LNCaP clone FGC (cell line): ENCODE measurements at regions not wholly inside any gene's neighbourhood (a gene's known extent, or its start where the extent isn't known, plus 50 kb on each side); places are given as distances from the start of the nearest gene placed in this dataset.
A peak's percentile ranks its signal among the peaks of the same experiment; 100 is the strongest.

Experiments
- DNase-seq: peaks from one replicate; pipeline ENCODE4 v3.0.0-alpha.2; 2011; ENCODE audit warnings: low read depth
- H3K4me3 ChIP-seq: 2 replicates; pipeline ENCODE4 v1.5.1; 2011; ENCODE audit warnings: mild to moderate bottlenecking, low read depth, low read length, control low read depth
- TF ChIP-seq, protein P1 (sequence below): IDR thresholded peaks from 2 replicates; pipeline ENCODE4 v1.5.1; 2012; ENCODE audit warnings: mild to moderate bottlenecking; ENCODE audit not compliant: control insufficient read depth, insufficient read depth; ENCODE audit errors: extremely low read depth

DNA sequence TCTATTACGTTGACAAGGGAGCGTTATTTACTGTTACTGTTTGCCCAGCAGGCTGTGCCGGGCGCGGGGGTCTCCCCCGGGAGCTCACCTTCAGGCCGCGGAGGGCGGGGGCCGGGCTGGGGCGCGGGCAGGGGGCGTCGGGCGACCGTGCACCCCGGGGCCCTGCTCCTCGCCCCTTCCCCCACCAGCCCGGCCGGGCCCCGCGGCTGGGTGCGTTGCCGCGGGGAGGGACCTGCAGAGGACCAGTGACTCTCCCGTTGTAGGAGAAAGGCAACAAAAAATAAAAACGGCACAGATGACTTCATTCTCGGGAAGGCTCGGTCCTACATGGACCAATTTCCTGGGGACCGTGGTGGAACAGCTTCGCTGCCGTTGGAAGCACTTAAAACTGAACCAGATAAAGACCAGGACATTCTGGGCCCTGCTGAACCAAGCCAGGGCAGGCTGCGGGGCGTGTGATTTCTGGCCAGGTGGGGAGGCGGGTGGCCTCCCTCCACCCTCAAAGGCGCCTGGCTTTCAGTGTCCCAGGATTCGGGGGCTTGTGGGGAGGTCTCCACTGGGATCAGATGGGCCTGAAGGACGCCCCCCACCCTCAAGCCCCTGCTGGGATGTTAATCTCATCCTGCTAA lies 57.4 kb downstream of the IGLL1 start:
- TF ChIP-seq, protein P1, sequence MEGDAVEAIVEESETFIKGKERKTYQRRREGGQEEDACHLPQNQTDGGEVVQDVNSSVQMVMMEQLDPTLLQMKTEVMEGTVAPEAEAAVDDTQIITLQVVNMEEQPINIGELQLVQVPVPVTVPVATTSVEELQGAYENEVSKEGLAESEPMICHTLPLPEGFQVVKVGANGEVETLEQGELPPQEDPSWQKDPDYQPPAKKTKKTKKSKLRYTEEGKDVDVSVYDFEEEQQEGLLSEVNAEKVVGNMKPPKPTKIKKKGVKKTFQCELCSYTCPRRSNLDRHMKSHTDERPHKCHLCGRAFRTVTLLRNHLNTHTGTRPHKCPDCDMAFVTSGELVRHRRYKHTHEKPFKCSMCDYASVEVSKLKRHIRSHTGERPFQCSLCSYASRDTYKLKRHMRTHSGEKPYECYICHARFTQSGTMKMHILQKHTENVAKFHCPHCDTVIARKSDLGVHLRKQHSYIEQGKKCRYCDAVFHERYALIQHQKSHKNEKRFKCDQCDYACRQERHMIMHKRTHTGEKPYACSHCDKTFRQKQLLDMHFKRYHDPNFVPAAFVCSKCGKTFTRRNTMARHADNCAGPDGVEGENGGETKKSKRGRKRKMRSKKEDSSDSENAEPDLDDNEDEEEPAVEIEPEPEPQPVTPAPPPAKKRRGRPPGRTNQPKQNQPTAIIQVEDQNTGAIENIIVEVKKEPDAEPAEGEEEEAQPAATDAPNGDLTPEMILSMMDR, result no peak
- DNase-seq, result no peak
- H3K4me3 ChIP-seq, result no peak overlapping the region

DNA sequence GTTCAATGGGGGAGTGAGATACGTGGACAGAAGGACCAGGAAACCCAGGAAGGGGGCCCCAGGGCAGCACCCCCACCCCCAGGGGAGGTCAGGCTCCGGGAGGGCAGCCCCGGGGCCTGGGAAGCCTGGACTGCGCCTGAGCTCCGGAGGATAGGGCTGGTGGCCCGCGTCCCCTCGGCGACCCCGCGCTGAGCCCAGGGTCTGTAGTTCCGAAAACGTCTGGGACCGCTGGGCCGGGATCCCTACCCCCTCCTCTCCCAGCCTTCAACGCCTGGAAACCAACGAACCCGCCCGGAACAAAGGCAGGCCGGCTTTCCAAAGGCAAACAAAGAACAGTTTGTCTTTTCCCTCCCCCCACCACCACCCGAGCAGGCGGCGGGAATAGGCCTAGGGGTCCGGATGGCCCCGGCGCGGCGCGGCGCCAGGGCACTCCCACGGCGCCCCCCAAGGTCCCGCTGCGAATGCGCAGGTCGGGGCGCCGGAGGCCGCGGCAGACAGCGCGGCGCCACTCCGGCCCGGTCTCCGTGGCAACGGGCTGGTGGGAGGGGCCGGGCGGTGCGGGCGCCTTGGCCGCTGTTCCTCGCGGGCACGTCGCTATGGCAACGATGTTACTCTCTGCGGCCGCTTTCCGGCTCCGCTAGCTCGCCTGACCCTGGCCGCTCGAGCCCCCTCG lies 58.5 kb downstream of the IGLL1 start:
- H3K4me3 ChIP-seq, result peak overlapping the region; percentile 57
- peak; percentile 36 for DNase-seq
- TF ChIP-seq, protein P1, result peak; percentile 12; the same call in 1 of the 2 replicates

- peak overlapping the region; percentile 57 for H3K4me3 ChIP-seq
- TF ChIP-seq, protein P1, result no peak
- no peak for DNase-seq
These were observed 59.1 kb downstream of the IGLL1 start for GRCh38 chr22:23520863-23521440.

GRCh38 chr22:23519442-23520157 lies 60.5 kb downstream of the IGLL1 start:
- no peak overlapping the region for H3K4me3 ChIP-seq
- no peak for DNase-seq
- TF ChIP-seq, protein P1, result no peak

DNA sequence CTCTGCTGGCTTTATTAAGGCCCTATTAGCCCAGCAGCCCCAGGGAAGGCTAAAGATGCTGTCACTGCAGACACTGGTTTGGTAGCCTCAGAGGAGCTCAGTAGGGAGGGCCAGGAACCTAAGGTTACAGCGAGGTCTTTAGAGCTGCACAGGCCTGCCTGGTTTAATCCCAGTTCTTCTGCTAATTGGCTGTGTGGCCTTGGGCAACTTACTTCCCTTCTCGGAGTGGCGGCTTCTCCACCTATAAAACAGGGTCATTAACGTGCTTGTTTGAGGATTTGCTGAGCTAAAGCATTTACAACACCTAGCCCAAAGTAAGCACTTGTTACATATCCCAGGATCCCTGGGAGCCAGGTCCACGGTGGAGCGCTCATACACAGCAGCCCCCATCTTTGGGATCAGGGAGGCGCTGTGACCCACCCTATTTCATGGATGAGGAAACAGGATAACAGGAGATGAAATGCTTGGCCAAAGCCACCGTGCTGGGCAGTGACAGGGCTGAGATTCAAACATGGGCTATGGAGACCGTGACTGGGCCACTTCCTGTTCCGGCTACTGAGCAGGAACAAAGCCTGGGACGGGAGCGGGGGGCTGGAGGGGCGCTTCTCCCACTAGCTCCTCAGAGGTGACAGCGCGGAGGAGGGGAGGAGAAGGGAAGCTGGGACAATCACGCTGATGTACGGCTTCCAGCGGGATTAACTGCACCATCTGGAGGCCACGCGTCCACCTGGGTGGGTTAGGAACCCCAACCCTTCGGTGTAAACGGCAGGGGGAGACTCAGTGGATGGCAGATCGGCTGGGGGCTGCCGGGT lies 61.5 kb downstream of the IGLL1 start:
- no peak for DNase-seq
- TF ChIP-seq, protein P1, result no peak
- no peak overlapping the region for H3K4me3 ChIP-seq

- no peak overlapping the region for H3K4me3 ChIP-seq
- TF ChIP-seq, protein P1, result no peak
- no peak for DNase-seq
These were observed 62.2 kb downstream of the IGLL1 start for GRCh38 chr22:23517804-23518375.
